ENCODE measurements at regions not wholly inside any gene's neighbourhood (a gene's known extent, or its start where the extent isn't known, plus 50 kb on each side); places are given as distances from the start of the nearest gene placed in this dataset.
A peak's percentile ranks its signal among the peaks of the same experiment; 100 is the strongest.

GRCh38 chr13:65909501-65909900, 1320.6 kb downstream of the PCDH9 start:
- Histone ChIP-seq H3K27me3 (ENCODE audit: insufficient read depth, low read length) (no peaks in the 10 kb centered on the region), H2AFZ (ENCODE audit: low read length, unreplicated experiment) (no peak overlapping the region), H3K27ac (ENCODE audit: low read depth, low read length) (no peak overlapping the region), H3K79me2 (ENCODE audit: control insufficient read depth, insufficient read depth, low read length, unreplicated experiment) (no peaks in the 10 kb centered on the region), H3K4me1 (ENCODE audit: control insufficient read depth, insufficient read depth, low read length, unreplicated experiment) (peaks cover 30% of the 10 kb centered on the region), H3K4me3 (ENCODE audit: low read depth, low read length) (no peak overlapping the region), H3K36me3 (ENCODE audit: insufficient read depth, low read length) (0 out of 2 replicates have a peak, but pooled peaks cover 7% of the 10 kb centered on the region)

- Histone ChIP-seq H3K36me3 (ENCODE audit: insufficient read depth, low read length) (0 out of 2 replicates have a peak, but pooled peaks cover 7% of the 10 kb centered on the region), H2AFZ (ENCODE audit: low read length, unreplicated experiment) (no peak overlapping the region), H3K79me2 (ENCODE audit: control insufficient read depth, insufficient read depth, low read length, unreplicated experiment) (no peaks in the 10 kb centered on the region), H3K4me1 (ENCODE audit: control insufficient read depth, insufficient read depth, low read length, unreplicated experiment) (peaks cover 17% of the 10 kb centered on the region), H3K27ac (ENCODE audit: low read depth, low read length) (peak overlapping the region; percentile 24; the same call in 1 of the 2 replicates), H3K4me3 (ENCODE audit: low read depth, low read length) (no peak overlapping the region), H3K27me3 (ENCODE audit: insufficient read depth, low read length) (no peaks in the 10 kb centered on the region)
Measured at GRCh38 chr13:65907666-65908525, 1322.2 kb downstream of the PCDH9 start.

GRCh38 chr13:65901723-65902122, 1328.4 kb downstream of the PCDH9 start:
- H3K27me3 ChIP-seq (ENCODE audit: insufficient read depth, low read length) = no peaks in the 10 kb centered on the region
- no peaks in the 10 kb centered on the region for H3K4me1 ChIP-seq (ENCODE audit: control insufficient read depth, insufficient read depth, low read length, unreplicated experiment)
- no peaks in the 10 kb centered on the region for H3K36me3 ChIP-seq (ENCODE audit: insufficient read depth, low read length)
- no peaks in the 10 kb centered on the region for H3K79me2 ChIP-seq (ENCODE audit: control insufficient read depth, insufficient read depth, low read length, unreplicated experiment)
- no peak overlapping the region for H3K4me3 ChIP-seq (ENCODE audit: low read depth, low read length)
- no peak overlapping the region for H2AFZ ChIP-seq (ENCODE audit: low read length, unreplicated experiment)
- no peak overlapping the region for H3K27ac ChIP-seq (ENCODE audit: low read depth, low read length)

- Histone ChIP-seq H3K4me3 (ENCODE audit: low read depth, low read length) (no peak overlapping the region), H2AFZ (ENCODE audit: low read length, unreplicated experiment) (no peak overlapping the region), H3K79me2 (ENCODE audit: control insufficient read depth, insufficient read depth, low read length, unreplicated experiment) (no peaks in the 10 kb centered on the region), H3K27me3 (ENCODE audit: insufficient read depth, low read length) (no peaks in the 10 kb centered on the region), H3K36me3 (ENCODE audit: insufficient read depth, low read length) (no peaks in the 10 kb centered on the region), H3K4me1 (ENCODE audit: control insufficient read depth, insufficient read depth, low read length, unreplicated experiment) (peaks cover 5% of the 10 kb centered on the region), H3K27ac (ENCODE audit: low read depth, low read length) (no peak overlapping the region)
Measured at GRCh38 chr13:65894049-65894448, 1336.1 kb downstream of the PCDH9 start.

- H3K27me3 ChIP-seq (ENCODE audit: insufficient read depth, low read length) = no peaks in the 10 kb centered on the region
- 0 out of 2 replicates have a peak overlapping the region, but pooled peaks have one; percentile 6 for H3K27ac ChIP-seq (ENCODE audit: low read depth, low read length)
- no peaks in the 10 kb centered on the region for H3K79me2 ChIP-seq (ENCODE audit: control insufficient read depth, insufficient read depth, low read length, unreplicated experiment)
- no peaks in the 10 kb centered on the region for H3K36me3 ChIP-seq (ENCODE audit: insufficient read depth, low read length)
- peaks cover 5% of the 10 kb centered on the region for H3K4me1 ChIP-seq (ENCODE audit: control insufficient read depth, insufficient read depth, low read length, unreplicated experiment)
- H2AFZ ChIP-seq (ENCODE audit: low read length, unreplicated experiment) = peak overlapping the region; percentile 21
- no peak overlapping the region for H3K4me3 ChIP-seq (ENCODE audit: low read depth, low read length)
Measured at GRCh38 chr13:65892859-65893258, 1337.3 kb downstream of the PCDH9 start.

GRCh38 chr13:65889368-65889767, 1340.8 kb downstream of the PCDH9 start:
- Histone ChIP-seq H3K27me3 (ENCODE audit: insufficient read depth, low read length) (no peaks in the 10 kb centered on the region), H3K4me1 (ENCODE audit: control insufficient read depth, insufficient read depth, low read length, unreplicated experiment) (peaks cover 5% of the 10 kb centered on the region), H2AFZ (ENCODE audit: low read length, unreplicated experiment) (no peak overlapping the region), H3K79me2 (ENCODE audit: control insufficient read depth, insufficient read depth, low read length, unreplicated experiment) (no peaks in the 10 kb centered on the region), H3K36me3 (ENCODE audit: insufficient read depth, low read length) (no peaks in the 10 kb centered on the region), H3K27ac (ENCODE audit: low read depth, low read length) (no peak overlapping the region), H3K4me3 (ENCODE audit: low read depth, low read length) (no peak overlapping the region)

GRCh38 chr13:65882810-65883209, 1347.3 kb downstream of the PCDH9 start:
- no peaks in the 10 kb centered on the region for H3K36me3 ChIP-seq (ENCODE audit: insufficient read depth, low read length)
- H3K79me2 ChIP-seq (ENCODE audit: control insufficient read depth, insufficient read depth, low read length, unreplicated experiment) = no peaks in the 10 kb centered on the region
- no peak overlapping the region for H2AFZ ChIP-seq (ENCODE audit: low read length, unreplicated experiment)
- no peak overlapping the region for H3K27ac ChIP-seq (ENCODE audit: low read depth, low read length)
- no peaks in the 10 kb centered on the region for H3K27me3 ChIP-seq (ENCODE audit: insufficient read depth, low read length)
- no peak overlapping the region for H3K4me3 ChIP-seq (ENCODE audit: low read depth, low read length)
- H3K4me1 ChIP-seq (ENCODE audit: control insufficient read depth, insufficient read depth, low read length, unreplicated experiment) = no peaks in the 10 kb centered on the region

GRCh38 chr13:65881561-65882155, 1348.5 kb downstream of the PCDH9 start:
- Histone ChIP-seq H3K27ac (ENCODE audit: low read depth, low read length) (no peak overlapping the region), H3K79me2 (ENCODE audit: control insufficient read depth, insufficient read depth, low read length, unreplicated experiment) (no peaks in the 10 kb centered on the region), H3K36me3 (ENCODE audit: insufficient read depth, low read length) (no peaks in the 10 kb centered on the region), H3K4me3 (ENCODE audit: low read depth, low read length) (no peak overlapping the region), H2AFZ (ENCODE audit: low read length, unreplicated experiment) (no peak overlapping the region), H3K4me1 (ENCODE audit: control insufficient read depth, insufficient read depth, low read length, unreplicated experiment) (no peaks in the 10 kb centered on the region), H3K27me3 (ENCODE audit: insufficient read depth, low read length) (no peaks in the 10 kb centered on the region)

GRCh38 chr13:65875031-65875430, 1355.1 kb downstream of the PCDH9 start:
- no peak overlapping the region for H3K4me3 ChIP-seq (ENCODE audit: low read depth, low read length)
- H3K36me3 ChIP-seq (ENCODE audit: insufficient read depth, low read length) = no peaks in the 10 kb centered on the region
- H3K4me1 ChIP-seq (ENCODE audit: control insufficient read depth, insufficient read depth, low read length, unreplicated experiment) = no peaks in the 10 kb centered on the region
- H3K79me2 ChIP-seq (ENCODE audit: control insufficient read depth, insufficient read depth, low read length, unreplicated experiment) = no peaks in the 10 kb centered on the region
- no peaks in the 10 kb centered on the region for H3K27me3 ChIP-seq (ENCODE audit: insufficient read depth, low read length)
- no peak overlapping the region for H2AFZ ChIP-seq (ENCODE audit: low read length, unreplicated experiment)
- H3K27ac ChIP-seq (ENCODE audit: low read depth, low read length) = no peak overlapping the region

GRCh38 chr13:65872448-65872847, 1357.7 kb downstream of the PCDH9 start:
- no peaks in the 10 kb centered on the region for H3K36me3 ChIP-seq (ENCODE audit: insufficient read depth, low read length)
- H2AFZ ChIP-seq (ENCODE audit: low read length, unreplicated experiment) = no peak overlapping the region
- no peaks in the 10 kb centered on the region for H3K27me3 ChIP-seq (ENCODE audit: insufficient read depth, low read length)
- no peaks in the 10 kb centered on the region for H3K79me2 ChIP-seq (ENCODE audit: control insufficient read depth, insufficient read depth, low read length, unreplicated experiment)
- H3K4me3 ChIP-seq (ENCODE audit: low read depth, low read length) = no peak overlapping the region
- H3K27ac ChIP-seq (ENCODE audit: low read depth, low read length) = no peak overlapping the region
- no peaks in the 10 kb centered on the region for H3K4me1 ChIP-seq (ENCODE audit: control insufficient read depth, insufficient read depth, low read length, unreplicated experiment)

- H3K79me2 ChIP-seq (ENCODE audit: control insufficient read depth, insufficient read depth, low read length, unreplicated experiment) = no peaks in the 10 kb centered on the region
- H3K4me1 ChIP-seq (ENCODE audit: control insufficient read depth, insufficient read depth, low read length, unreplicated experiment) = no peaks in the 10 kb centered on the region
- H2AFZ ChIP-seq (ENCODE audit: low read length, unreplicated experiment) = no peak overlapping the region
- H3K4me3 ChIP-seq (ENCODE audit: low read depth, low read length) = no peak overlapping the region
- H3K36me3 ChIP-seq (ENCODE audit: insufficient read depth, low read length) = no peaks in the 10 kb centered on the region
- no peak overlapping the region for H3K27ac ChIP-seq (ENCODE audit: low read depth, low read length)
- no peaks in the 10 kb centered on the region for H3K27me3 ChIP-seq (ENCODE audit: insufficient read depth, low read length)
Measured at GRCh38 chr13:65868884-65869283, 1361.3 kb downstream of the PCDH9 start.

Data from ACC112 (cell line).